HG02642 (cell line): ENCODE measurements at regions not wholly inside any gene's neighbourhood (a gene's known extent, or its start where the extent isn't known, plus 50 kb on each side); places are given as distances from the start of the nearest gene placed in this dataset.
"Not testable (repeated sequence)": the region's sequence is repeated elsewhere in the genome, so short reads cannot be mapped to it uniquely, and the experiment has no call there.

Experiments used
- ATAC-seq: cut with Tn5 transposase; IDR thresholded peaks from one replicate; pipeline ENCODE4 v1.9.1; 2021; ENCODE audit warnings: mild to moderate bottlenecking; ENCODE audit not compliant: unreplicated experiment, poor library complexity

- ATAC-seq: no peak
These were observed 1042.3 kb downstream of the TBL1XR1 start for GRCh38 chr3:176155012-176155411.

- ATAC-seq: no peak
These were observed 1047.7 kb downstream of the TBL1XR1 start for GRCh38 chr3:176149567-176149966.

- ATAC-seq: no peak
These were observed 1050.0 kb downstream of the TBL1XR1 start for GRCh38 chr3:176147251-176147650.

GRCh38 chr3:176141837-176142236, 1055.4 kb downstream of the TBL1XR1 start:
- ATAC-seq: no peak

GRCh38 chr3:176120507-176120906, 1076.8 kb downstream of the TBL1XR1 start:
- ATAC-seq: no peak

GRCh38 chr3:176119826-176120225, 1077.5 kb downstream of the TBL1XR1 start:
- no peak for ATAC-seq

- no peak for ATAC-seq
These were observed 1090.9 kb downstream of the TBL1XR1 start for GRCh38 chr3:176106380-176106779.

- ATAC-seq: no peak
These were observed 1100.3 kb downstream of the TBL1XR1 start for GRCh38 chr3:176097027-176097426.

GRCh38 chr3:176093892-176094291, 1103.4 kb downstream of the TBL1XR1 start:
- not testable (repeated sequence) for ATAC-seq

- ATAC-seq: no peak
These were observed 1106.6 kb downstream of the TBL1XR1 start for GRCh38 chr3:176090727-176091126.

GRCh38 chr3:176088962-176089383, 1108.3 kb downstream of the TBL1XR1 start:
- no peak for ATAC-seq

GRCh38 chr3:176087066-176087697, 1110.1 kb downstream of the TBL1XR1 start:
- no peak for ATAC-seq

- ATAC-seq: no peak
These were observed 1117.5 kb downstream of the TBL1XR1 start for GRCh38 chr3:176079785-176080184.

GRCh38 chr3:176078906-176079305, 1118.4 kb downstream of the TBL1XR1 start:
- no peak for ATAC-seq

- ATAC-seq: no peak
These were observed 1121.8 kb downstream of the TBL1XR1 start for GRCh38 chr3:176075491-176075890.

GRCh38 chr3:176075046-176075445, 1122.2 kb downstream of the TBL1XR1 start:
- no peak for ATAC-seq

- no peak for ATAC-seq
These were observed 1123.2 kb downstream of the TBL1XR1 start for GRCh38 chr3:176074096-176074495.

- no peak for ATAC-seq
These were observed 1125.3 kb downstream of the TBL1XR1 start for GRCh38 chr3:176071943-176072342.

GRCh38 chr3:176068750-176069149, 1128.5 kb downstream of the TBL1XR1 start:
- ATAC-seq: no peak

GRCh38 chr3:176058856-176059255, 1138.4 kb downstream of the TBL1XR1 start:
- ATAC-seq: no peak

GRCh38 chr3:176055836-176056235, 1141.4 kb downstream of the TBL1XR1 start:
- no peak for ATAC-seq

GRCh38 chr3:176051766-176052165, 1145.5 kb downstream of the TBL1XR1 start:
- ATAC-seq: no peak

- ATAC-seq: no peak
These were observed 1150.6 kb downstream of the TBL1XR1 start for GRCh38 chr3:176046703-176047102.
